Thyroid gland (tissue), 4 donors: ENCODE measurements at regions not wholly inside any gene's neighbourhood (a gene's known extent, or its start where the extent isn't known, plus 50 kb on each side); places are given as distances from the start of the nearest gene placed in this dataset.
"Not testable (repeated sequence)": the region's sequence is repeated elsewhere in the genome, so short reads cannot be mapped to it uniquely, and the experiment has no call there.

Experiments used
- CTCF ChIP-seq, 6 experiments: fragments of 200-600 bp in 3 of 6; fragments of 450-650 bp in 3 of 6; sonication (generic) in 3 of 6; IDR thresholded peaks; one replicate each; pipeline ENCODE4 v1.5.1; 2016 to 2019; ENCODE audit warnings: antibody characterized with exemption in 6 of 6, mild to moderate bottlenecking in 2 of 6, inconsistent platforms in 1 of 6, moderate library complexity in 1 of 6
- POLR2A ChIP-seq, 2 donors: fragments of 450-650 bp; IDR thresholded peaks; one replicate each; pipeline ENCODE4 v1.6.1; 2017; ENCODE audit warnings: antibody characterized with exemption in 2 of 2, mild to moderate bottlenecking in 2 of 2, moderate library complexity in 1 of 2

GRCh38 chr3:28156599-28156998 is 84.8 kb upstream of the CMC1 start:
- TF ChIP-seq CTCF, POLR2A (IDR thresholded peaks at IDR 0.05): not testable (repeated sequence)
